ENCODE measurements at regions not wholly inside any gene's neighbourhood (a gene's known extent, or its start where the extent isn't known, plus 50 kb on each side); places are given as distances from the start of the nearest gene placed in this dataset.

DNA sequence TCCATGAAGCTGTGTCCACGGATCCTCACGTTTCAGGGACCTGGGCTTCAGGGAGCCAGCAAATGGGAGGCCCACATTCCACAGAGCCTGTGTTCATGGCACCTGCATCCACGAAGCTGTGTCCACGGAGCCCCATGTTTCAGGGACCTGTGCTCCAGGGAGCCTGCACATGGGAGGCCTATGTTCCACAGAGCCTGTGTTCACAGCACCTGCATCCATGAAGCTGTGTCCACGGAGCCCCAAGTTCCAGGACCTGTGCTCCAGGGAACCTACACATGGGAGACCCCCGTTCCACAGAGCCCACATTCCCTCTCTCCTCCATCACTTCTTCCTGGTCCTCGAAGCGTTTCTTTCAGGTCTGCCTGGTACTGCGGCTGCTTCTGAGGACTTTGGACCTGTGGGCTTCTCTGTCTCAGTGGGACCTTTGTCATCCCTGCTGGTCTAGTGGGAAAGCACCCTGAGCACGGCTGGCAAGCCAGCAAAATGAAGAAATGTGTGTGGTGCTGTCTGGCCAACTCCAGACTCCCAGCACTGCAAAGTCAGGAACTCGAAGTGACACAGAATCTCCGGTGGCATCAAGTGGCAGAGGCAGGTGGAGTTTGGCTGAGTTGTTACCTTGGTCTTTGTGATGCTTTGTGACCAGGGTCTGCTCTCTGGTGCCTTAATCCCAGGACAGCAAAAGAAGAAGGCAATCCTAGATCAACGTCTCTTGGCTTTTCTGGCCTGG is 245.9 kb downstream of the DLL1 start:
- TF ChIP-seq SIN3A (IDR thresholded peaks at IDR 0.05; ENCODE audit: borderline replicate concordance, insufficient read depth, low read length): no peak
- TF ChIP-seq FOXP2 (optimal IDR thresholded peaks at IDR 0.05; ENCODE audit: borderline replicate concordance, extremely low read depth, extremely low read length, insufficient read depth): no peak
- TF ChIP-seq, protein P1, sequence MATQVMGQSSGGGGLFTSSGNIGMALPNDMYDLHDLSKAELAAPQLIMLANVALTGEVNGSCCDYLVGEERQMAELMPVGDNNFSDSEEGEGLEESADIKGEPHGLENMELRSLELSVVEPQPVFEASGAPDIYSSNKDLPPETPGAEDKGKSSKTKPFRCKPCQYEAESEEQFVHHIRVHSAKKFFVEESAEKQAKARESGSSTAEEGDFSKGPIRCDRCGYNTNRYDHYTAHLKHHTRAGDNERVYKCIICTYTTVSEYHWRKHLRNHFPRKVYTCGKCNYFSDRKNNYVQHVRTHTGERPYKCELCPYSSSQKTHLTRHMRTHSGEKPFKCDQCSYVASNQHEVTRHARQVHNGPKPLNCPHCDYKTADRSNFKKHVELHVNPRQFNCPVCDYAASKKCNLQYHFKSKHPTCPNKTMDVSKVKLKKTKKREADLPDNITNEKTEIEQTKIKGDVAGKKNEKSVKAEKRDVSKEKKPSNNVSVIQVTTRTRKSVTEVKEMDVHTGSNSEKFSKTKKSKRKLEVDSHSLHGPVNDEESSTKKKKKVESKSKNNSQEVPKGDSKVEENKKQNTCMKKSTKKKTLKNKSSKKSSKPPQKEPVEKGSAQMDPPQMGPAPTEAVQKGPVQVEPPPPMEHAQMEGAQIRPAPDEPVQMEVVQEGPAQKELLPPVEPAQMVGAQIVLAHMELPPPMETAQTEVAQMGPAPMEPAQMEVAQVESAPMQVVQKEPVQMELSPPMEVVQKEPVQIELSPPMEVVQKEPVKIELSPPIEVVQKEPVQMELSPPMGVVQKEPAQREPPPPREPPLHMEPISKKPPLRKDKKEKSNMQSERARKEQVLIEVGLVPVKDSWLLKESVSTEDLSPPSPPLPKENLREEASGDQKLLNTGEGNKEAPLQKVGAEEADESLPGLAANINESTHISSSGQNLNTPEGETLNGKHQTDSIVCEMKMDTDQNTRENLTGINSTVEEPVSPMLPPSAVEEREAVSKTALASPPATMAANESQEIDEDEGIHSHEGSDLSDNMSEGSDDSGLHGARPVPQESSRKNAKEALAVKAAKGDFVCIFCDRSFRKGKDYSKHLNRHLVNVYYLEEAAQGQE (IDR thresholded peaks at IDR 0.05; ENCODE audit: insufficient read depth in 1 of 2, low read depth in 2 of 2, low read length in 2 of 2): no peak
- TF ChIP-seq POLR2AphosphoS5 (IDR thresholded peaks at IDR 0.05; ENCODE audit: low read depth, low read length): no peak
- no peak for TF ChIP-seq TAF1 (IDR thresholded peaks at IDR 0.05; ENCODE audit: borderline replicate concordance, insufficient read depth, low read length)

DNA sequence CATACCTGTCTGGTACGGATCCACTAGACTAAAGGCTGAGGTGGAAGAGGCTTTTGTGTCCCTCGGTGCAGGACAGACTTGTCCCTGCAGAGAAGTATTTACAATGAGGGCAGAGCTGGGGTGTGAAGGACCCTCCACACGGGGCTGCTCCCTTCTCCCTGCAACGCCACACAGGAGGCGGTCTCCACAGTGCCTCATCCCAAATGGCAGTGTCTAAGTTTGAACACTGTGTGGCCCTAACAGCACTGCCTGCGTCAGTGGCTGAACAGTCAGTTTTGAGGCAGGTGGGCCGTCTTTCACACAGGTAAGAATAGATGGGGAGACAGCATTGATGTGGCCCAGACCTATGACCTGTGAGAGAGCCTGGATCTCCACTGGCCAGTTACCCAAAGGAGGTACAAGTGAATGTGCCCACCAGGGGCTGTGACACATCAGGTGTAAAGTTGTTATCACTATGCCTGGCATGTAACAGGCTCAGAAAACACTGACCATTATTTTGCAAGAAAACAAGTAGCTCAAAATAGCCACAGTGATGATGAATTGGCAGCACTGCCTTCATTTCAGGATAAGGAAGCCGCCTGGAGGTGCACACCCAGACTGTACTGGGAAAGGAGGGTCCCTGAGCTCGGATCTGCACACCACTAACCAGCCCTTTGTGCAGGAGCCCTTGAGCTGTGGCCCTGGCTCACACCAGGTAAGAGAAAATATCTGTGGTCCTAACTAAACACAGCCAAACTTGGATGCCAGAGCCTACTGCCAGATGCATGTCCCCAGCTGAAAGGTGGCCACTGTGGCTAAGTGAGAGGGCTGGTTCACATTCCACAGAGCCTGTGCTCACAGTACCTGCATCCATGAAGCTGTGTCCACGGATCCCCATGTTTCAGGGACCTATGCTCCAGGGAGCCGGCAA is 246.7 kb downstream of the DLL1 start:
- no peak for TF ChIP-seq SIN3A (IDR thresholded peaks at IDR 0.05; ENCODE audit: borderline replicate concordance, insufficient read depth, low read length)
- TF ChIP-seq FOXP2 (optimal IDR thresholded peaks at IDR 0.05; ENCODE audit: borderline replicate concordance, extremely low read depth, extremely low read length, insufficient read depth): no peak
- no peak for TF ChIP-seq TAF1 (IDR thresholded peaks at IDR 0.05; ENCODE audit: borderline replicate concordance, insufficient read depth, low read length)
- no peak for TF ChIP-seq POLR2AphosphoS5 (IDR thresholded peaks at IDR 0.05; ENCODE audit: low read depth, low read length)
- TF ChIP-seq, protein P1 (IDR thresholded peaks at IDR 0.05; ENCODE audit: insufficient read depth in 1 of 2, low read depth in 2 of 2, low read length in 2 of 2): no peak

DNA sequence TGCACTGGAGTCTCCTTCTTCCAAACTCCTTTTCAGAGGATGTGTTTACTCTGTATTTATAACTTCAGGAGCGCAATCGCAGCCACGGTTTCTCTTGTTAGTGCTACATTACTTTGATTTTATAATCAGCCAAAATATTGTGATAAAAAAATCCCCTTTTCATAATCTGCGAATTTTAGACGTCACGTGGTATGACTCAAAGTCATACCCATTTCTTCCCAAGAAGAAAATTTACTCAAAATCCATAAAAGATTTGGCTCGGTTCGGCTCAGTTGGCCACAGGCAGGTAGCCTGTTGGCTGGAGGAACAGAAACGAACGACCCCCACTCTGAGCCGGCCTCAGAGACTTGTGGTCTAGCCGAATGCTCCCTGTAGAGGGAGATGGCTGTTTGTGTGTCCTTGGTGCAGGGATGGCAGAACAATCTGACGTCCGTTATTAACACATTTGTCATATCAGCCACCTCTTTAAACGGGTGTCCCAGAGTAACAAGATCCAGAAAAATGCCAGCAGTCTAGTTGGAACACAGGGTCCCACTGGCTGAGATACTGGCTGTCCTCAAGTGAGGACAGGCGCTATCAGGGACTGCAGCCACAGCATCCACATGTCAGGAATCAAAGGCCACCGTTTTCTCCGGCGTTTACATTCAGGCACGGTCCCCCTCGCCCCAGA is 247.6 kb downstream of the DLL1 start:
- TF ChIP-seq FOXP2 (optimal IDR thresholded peaks at IDR 0.05; ENCODE audit: borderline replicate concordance, extremely low read depth, extremely low read length, insufficient read depth) (no peak), POLR2AphosphoS5 (IDR thresholded peaks at IDR 0.05; ENCODE audit: low read depth, low read length) (no peak), TAF1 (IDR thresholded peaks at IDR 0.05; ENCODE audit: borderline replicate concordance, insufficient read depth, low read length) (no peak), SIN3A (IDR thresholded peaks at IDR 0.05; ENCODE audit: borderline replicate concordance, insufficient read depth, low read length) (no peak)

DNA sequence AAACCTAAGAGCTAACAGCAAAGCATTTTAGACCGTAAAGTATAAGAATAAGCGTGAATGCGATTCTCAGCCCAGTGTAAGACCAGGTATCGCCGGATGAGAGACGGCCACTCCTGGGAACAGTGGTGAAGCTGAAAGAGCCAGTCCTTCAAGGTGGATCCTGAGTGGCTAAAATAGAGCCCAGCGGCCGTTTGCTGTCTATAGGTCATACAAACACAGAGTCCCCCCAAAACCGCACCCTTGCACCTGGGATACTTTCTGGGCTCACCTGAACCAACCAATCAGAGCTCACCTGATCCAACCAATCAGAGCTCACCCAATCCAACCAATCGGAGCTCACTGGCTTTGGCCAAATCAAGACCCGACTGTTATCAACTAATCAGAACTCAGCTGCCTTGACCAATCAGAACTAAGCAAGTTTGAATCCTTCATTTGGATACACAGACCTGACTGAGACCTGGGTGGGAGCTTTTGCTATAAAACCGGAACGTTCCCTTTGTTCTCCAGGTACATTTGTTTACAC is 248.2 kb downstream of the DLL1 start:
- no peak for TF ChIP-seq TAF1 (IDR thresholded peaks at IDR 0.05; ENCODE audit: borderline replicate concordance, insufficient read depth, low read length)
- no peak for TF ChIP-seq SIN3A (IDR thresholded peaks at IDR 0.05; ENCODE audit: borderline replicate concordance, insufficient read depth, low read length)
- no peak for TF ChIP-seq POLR2AphosphoS5 (IDR thresholded peaks at IDR 0.05; ENCODE audit: low read depth, low read length)
- TF ChIP-seq FOXP2 (optimal IDR thresholded peaks at IDR 0.05; ENCODE audit: borderline replicate concordance, extremely low read depth, extremely low read length, insufficient read depth): no peak
- TF ChIP-seq, protein P1 (IDR thresholded peaks at IDR 0.05; ENCODE audit: insufficient read depth in 1 of 2, low read depth in 2 of 2, low read length in 2 of 2): no peak

DNA sequence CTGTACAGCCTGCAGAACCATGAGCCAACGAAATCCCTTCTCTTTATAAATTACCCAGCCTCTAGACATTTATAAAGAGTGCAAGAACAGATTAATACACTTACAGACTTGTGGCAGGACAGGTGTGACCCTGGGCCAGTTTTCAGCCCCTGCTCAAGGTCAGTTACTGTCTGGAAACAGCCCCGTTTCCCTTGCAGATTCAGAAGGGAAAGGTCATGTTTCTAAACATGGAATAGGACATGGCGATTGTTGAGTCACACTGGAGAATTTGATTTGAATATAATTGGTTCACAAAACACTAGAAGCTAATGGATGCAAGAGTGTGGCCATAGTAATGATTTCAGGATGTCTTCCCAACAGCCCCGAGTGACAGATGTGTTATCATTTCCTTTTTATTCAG is 248.8 kb downstream of the DLL1 start:
- TF ChIP-seq FOXP2 (optimal IDR thresholded peaks at IDR 0.05; ENCODE audit: borderline replicate concordance, extremely low read depth, extremely low read length, insufficient read depth) (no peak), POLR2AphosphoS5 (IDR thresholded peaks at IDR 0.05; ENCODE audit: low read depth, low read length) (no peak), TAF1 (IDR thresholded peaks at IDR 0.05; ENCODE audit: borderline replicate concordance, insufficient read depth, low read length) (no peak), SIN3A (IDR thresholded peaks at IDR 0.05; ENCODE audit: borderline replicate concordance, insufficient read depth, low read length) (no peak)
- TF ChIP-seq, protein P1 (IDR thresholded peaks at IDR 0.05; ENCODE audit: insufficient read depth in 1 of 2, low read depth in 2 of 2, low read length in 2 of 2): no peak
